Peyer's patch (tissue), 4 donors: ENCODE measurements at regions not wholly inside any gene's neighbourhood (a gene's known extent, or its start where the extent isn't known, plus 50 kb on each side); places are given as distances from the start of the nearest gene placed in this dataset.

ENCODE experiments used
- DNase-seq, 3 donors: peaks; one replicate each; pipeline ENCODE4 v3.0.0-alpha.2; 2017 to 2019
- H3K27ac ChIP-seq, 4 donors: fragments of 200-600 bp; sonication (generic); one replicate each; pipeline ENCODE4 v1.5.1; 2016 to 2019
- H3K27me3 ChIP-seq, 2 donors: fragments of 200-600 bp; sonication (generic); one replicate each; pipeline ENCODE4 v1.5.1; 2019
- H3K36me3 ChIP-seq, 3 donors: fragments of 200-600 bp; sonication (generic); one replicate each; pipeline ENCODE4 v1.5.1; 2016 to 2019
- H3K4me1 ChIP-seq, 4 donors: fragments of 200-600 bp; sonication (generic); one replicate each; pipeline ENCODE4 v1.5.1; 2016 to 2019
- H3K4me3 ChIP-seq, 4 donors: fragments of 200-600 bp; sonication (generic); 1 replicate in 3 of 4; 2 replicates in 1 of 4; pipeline ENCODE4 v1.5.1; 2016 to 2019; ENCODE audit warnings: mild to moderate bottlenecking in 1 of 4
- H3K9me3 ChIP-seq, 4 donors: fragments of 200-600 bp; sonication (generic); one replicate each; pipeline ENCODE4 v1.5.1; 2016 to 2019; ENCODE audit warnings: mild to moderate bottlenecking in 1 of 4
- CTCF ChIP-seq, 6 experiments: fragments of 450-650 bp in 4 of 6; fragments of 200-600 bp in 2 of 6; sonication (generic) in 1 of 6; IDR thresholded peaks; one replicate each; pipeline ENCODE4 v1.5.1; 2017 to 2019; ENCODE audit warnings: antibody characterized with exemption in 6 of 6, mild to moderate bottlenecking in 3 of 6, moderate library complexity in 1 of 6
- POLR2A ChIP-seq, 2 donors: fragments of 450-650 bp; IDR thresholded peaks; one replicate each; pipeline ENCODE4 v1.5.1; 2017; ENCODE audit warnings: antibody characterized with exemption in 2 of 2, mild to moderate bottlenecking in 2 of 2, moderate library complexity in 2 of 2

GRCh38 chr9:120242116-120242811 is 337.7 kb downstream of the CDK5RAP2 start:
- no peak for DNase-seq
- Histone ChIP-seq H3K27me3 (no peaks in the 10 kb centered on the region), H3K9me3 (no peaks in the 10 kb centered on the region), H3K36me3 (no peaks in the 10 kb centered on the region), H3K27ac (no peak overlapping the region), H3K4me3 (no peak overlapping the region), H3K4me1 (no peaks in the 10 kb centered on the region)
- TF ChIP-seq POLR2A (IDR thresholded peaks at IDR 0.05) (no peak), CTCF (IDR thresholded peaks at IDR 0.05) (no peak)

GRCh38 chr9:120236596-120236995 is 343.4 kb downstream of the CDK5RAP2 start:
- Histone ChIP-seq H3K4me3 (no peak overlapping the region), H3K36me3 (no peaks in the 10 kb centered on the region), H3K27me3 (no peaks in the 10 kb centered on the region), H3K27ac (no peak overlapping the region), H3K4me1 (no peaks in the 10 kb centered on the region), H3K9me3 (no peaks in the 10 kb centered on the region)
- DNase-seq: no peak
- no peak for TF ChIP-seq CTCF (IDR thresholded peaks at IDR 0.05)
- TF ChIP-seq POLR2A (IDR thresholded peaks at IDR 0.05): no peak

GRCh38 chr9:120235081-120235480 is 344.9 kb downstream of the CDK5RAP2 start:
- Histone ChIP-seq H3K27ac (no peak overlapping the region), H3K27me3 (no peaks in the 10 kb centered on the region), H3K4me1 (no peaks in the 10 kb centered on the region), H3K4me3 (no peak overlapping the region), H3K9me3 (no peaks in the 10 kb centered on the region), H3K36me3 (no peaks in the 10 kb centered on the region)
- no peak for TF ChIP-seq CTCF (IDR thresholded peaks at IDR 0.05)
- no peak for TF ChIP-seq POLR2A (IDR thresholded peaks at IDR 0.05)
- DNase-seq: no peak

GRCh38 chr9:120230227-120230626 is 349.7 kb downstream of the CDK5RAP2 start:
- H3K27ac ChIP-seq: no peak overlapping the region
- H3K9me3 ChIP-seq: no peaks in the 10 kb centered on the region
- H3K36me3 ChIP-seq: no peaks in the 10 kb centered on the region
- H3K4me1 ChIP-seq: no peaks in the 10 kb centered on the region
- H3K4me3 ChIP-seq: no peak overlapping the region
- no peaks in the 10 kb centered on the region for H3K27me3 ChIP-seq
- TF ChIP-seq POLR2A (IDR thresholded peaks at IDR 0.05) (no peak), CTCF (IDR thresholded peaks at IDR 0.05) (no peak)
- DNase-seq: no peak

GRCh38 chr9:120221844-120222243 is 358.1 kb downstream of the CDK5RAP2 start:
- no peaks in the 10 kb centered on the region for H3K9me3 ChIP-seq
- H3K4me1 ChIP-seq: no peaks in the 10 kb centered on the region
- DNase-seq: no peak
- no peaks in the 10 kb centered on the region for H3K36me3 ChIP-seq
- no peak for TF ChIP-seq POLR2A (IDR thresholded peaks at IDR 0.05)
- TF ChIP-seq CTCF (IDR thresholded peaks at IDR 0.05): no peak
- H3K27ac ChIP-seq: no peak overlapping the region
- no peak overlapping the region for H3K4me3 ChIP-seq
- H3K27me3 ChIP-seq: no peaks in the 10 kb centered on the region

GRCh38 chr9:120214332-120214731 is 365.6 kb downstream of the CDK5RAP2 start:
- Histone ChIP-seq H3K9me3 (no peaks in the 10 kb centered on the region), H3K27ac (no peak overlapping the region), H3K4me3 (no peak overlapping the region), H3K36me3 (no peaks in the 10 kb centered on the region), H3K4me1 (no peaks in the 10 kb centered on the region), H3K27me3 (no peaks in the 10 kb centered on the region)
- TF ChIP-seq CTCF (IDR thresholded peaks at IDR 0.05) (no peak), POLR2A (IDR thresholded peaks at IDR 0.05) (no peak)
- DNase-seq: no peak
